DND-41 (cell line): ENCODE measurements at regions not wholly inside any gene's neighbourhood (a gene's known extent, or its start where the extent isn't known, plus 50 kb on each side); places are given as distances from the start of the nearest gene placed in this dataset.

Experiments
- ATAC-seq: fragments of 200-7000 bp; cut with Tn5 transposase; 3 replicates; pipeline ENCODE4 v1.9.1; 2021; ENCODE audit warnings: low read depth; ENCODE audit not compliant: insufficient read depth
- DNase-seq: peaks from one replicate; pipeline ENCODE4 v3.0.0-alpha.2; 2020
- H2AFZ ChIP-seq: 2 replicates; pipeline ENCODE4 v1.6.0; 2012; ENCODE audit warnings: low read depth, low read length
- H3K27ac ChIP-seq: 2 replicates; pipeline ENCODE4 v1.5.1; 2012; ENCODE audit warnings: low read length, inconsistent platforms
- H3K27me3 ChIP-seq: fragments of 200-600 bp; sonication (generic); 2 replicates; pipeline ENCODE4 v1.6.0; 2012; ENCODE audit warnings: low read length, mild to moderate bottlenecking, inconsistent platforms; ENCODE audit not compliant: insufficient read depth, poor library complexity
- H3K36me3 ChIP-seq: 2 replicates; pipeline ENCODE4 v1.5.1; 2012; ENCODE audit warnings: low read length, inconsistent platforms; ENCODE audit not compliant: insufficient read depth
- H3K4me1 ChIP-seq: 2 replicates; pipeline ENCODE4 v1.5.1; 2012; ENCODE audit warnings: mild to moderate bottlenecking, low read length; ENCODE audit not compliant: insufficient read depth
- H3K4me2 ChIP-seq: 2 replicates; pipeline ENCODE4 v1.6.0; 2012; ENCODE audit warnings: mild to moderate bottlenecking, moderate library complexity, low read length, inconsistent platforms; ENCODE audit not compliant: insufficient read depth
- H3K4me3 ChIP-seq, 2 experiments: fragments of 200-600 bp in 1 of 2; shearing (Covaris generic) in 1 of 2; 2 replicates each; pipeline ENCODE4 v1.5.1; 2012 to 2016; ENCODE audit warnings: inconsistent platforms in 2 of 2, low read length in 2 of 2, mild to moderate bottlenecking in 2 of 2, low read depth in 1 of 2, moderate library complexity in 1 of 2
- H3K79me2 ChIP-seq: 2 replicates; pipeline ENCODE4 v1.6.0; 2012; ENCODE audit warnings: low read length, inconsistent platforms; ENCODE audit not compliant: insufficient read depth
- H3K9ac ChIP-seq: 2 replicates; pipeline ENCODE4 v1.6.0; 2012; ENCODE audit warnings: low read depth, mild to moderate bottlenecking, inconsistent platforms, low read length, moderate library complexity
- H3K9me3 ChIP-seq: 2 replicates; pipeline ENCODE4 v1.5.1; 2012; ENCODE audit warnings: low read length, moderate library complexity, mild to moderate bottlenecking, inconsistent platforms; ENCODE audit not compliant: insufficient read depth, severe bottlenecking
- H4K20me1 ChIP-seq: 2 replicates; pipeline ENCODE4 v1.6.0; 2012; ENCODE audit warnings: low read length; ENCODE audit not compliant: insufficient read depth
- EZH2 ChIP-seq: IDR thresholded peaks from 3 replicates; pipeline ENCODE4 v1.6.1; 2012; ENCODE audit warnings: borderline replicate concordance, low read depth, mild to moderate bottlenecking, moderate library complexity, low read length, inconsistent platforms; ENCODE audit not compliant: severe bottlenecking
- TF ChIP-seq, protein P1 (sequence below): IDR thresholded peaks from 2 replicates; pipeline ENCODE4 v1.5.1; 2012; ENCODE audit warnings: borderline replicate concordance, low read length, moderate library complexity, mild to moderate bottlenecking; ENCODE audit not compliant: poor library complexity, severe bottlenecking; ENCODE audit errors: extremely low read depth

GRCh38 chr2:64352292-64352691 lies 101.7 kb upstream of the LGALSL start:
- DNase-seq, result no peak
- 0 out of 3 replicates have a peak, but pooled peaks have one; percentile 37 for ATAC-seq
- Histone ChIP-seq H3K4me1 (no peaks in the 10 kb centered on the region), H3K27me3 (peaks cover 31% of the 10 kb centered on the region), H3K9ac (no peak overlapping the region), H4K20me1 (no peaks in the 10 kb centered on the region), H3K79me2 (no peaks in the 10 kb centered on the region), H3K27ac (no peak overlapping the region), H3K9me3 (no peaks in the 10 kb centered on the region), H3K4me2 (no peak overlapping the region), H2AFZ (no peak overlapping the region), H3K36me3 (no peaks in the 10 kb centered on the region), H3K4me3 (no peak overlapping the region)
- TF ChIP-seq EZH2, result no peak
- TF ChIP-seq, protein P1, sequence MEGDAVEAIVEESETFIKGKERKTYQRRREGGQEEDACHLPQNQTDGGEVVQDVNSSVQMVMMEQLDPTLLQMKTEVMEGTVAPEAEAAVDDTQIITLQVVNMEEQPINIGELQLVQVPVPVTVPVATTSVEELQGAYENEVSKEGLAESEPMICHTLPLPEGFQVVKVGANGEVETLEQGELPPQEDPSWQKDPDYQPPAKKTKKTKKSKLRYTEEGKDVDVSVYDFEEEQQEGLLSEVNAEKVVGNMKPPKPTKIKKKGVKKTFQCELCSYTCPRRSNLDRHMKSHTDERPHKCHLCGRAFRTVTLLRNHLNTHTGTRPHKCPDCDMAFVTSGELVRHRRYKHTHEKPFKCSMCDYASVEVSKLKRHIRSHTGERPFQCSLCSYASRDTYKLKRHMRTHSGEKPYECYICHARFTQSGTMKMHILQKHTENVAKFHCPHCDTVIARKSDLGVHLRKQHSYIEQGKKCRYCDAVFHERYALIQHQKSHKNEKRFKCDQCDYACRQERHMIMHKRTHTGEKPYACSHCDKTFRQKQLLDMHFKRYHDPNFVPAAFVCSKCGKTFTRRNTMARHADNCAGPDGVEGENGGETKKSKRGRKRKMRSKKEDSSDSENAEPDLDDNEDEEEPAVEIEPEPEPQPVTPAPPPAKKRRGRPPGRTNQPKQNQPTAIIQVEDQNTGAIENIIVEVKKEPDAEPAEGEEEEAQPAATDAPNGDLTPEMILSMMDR, result no peak

DNA sequence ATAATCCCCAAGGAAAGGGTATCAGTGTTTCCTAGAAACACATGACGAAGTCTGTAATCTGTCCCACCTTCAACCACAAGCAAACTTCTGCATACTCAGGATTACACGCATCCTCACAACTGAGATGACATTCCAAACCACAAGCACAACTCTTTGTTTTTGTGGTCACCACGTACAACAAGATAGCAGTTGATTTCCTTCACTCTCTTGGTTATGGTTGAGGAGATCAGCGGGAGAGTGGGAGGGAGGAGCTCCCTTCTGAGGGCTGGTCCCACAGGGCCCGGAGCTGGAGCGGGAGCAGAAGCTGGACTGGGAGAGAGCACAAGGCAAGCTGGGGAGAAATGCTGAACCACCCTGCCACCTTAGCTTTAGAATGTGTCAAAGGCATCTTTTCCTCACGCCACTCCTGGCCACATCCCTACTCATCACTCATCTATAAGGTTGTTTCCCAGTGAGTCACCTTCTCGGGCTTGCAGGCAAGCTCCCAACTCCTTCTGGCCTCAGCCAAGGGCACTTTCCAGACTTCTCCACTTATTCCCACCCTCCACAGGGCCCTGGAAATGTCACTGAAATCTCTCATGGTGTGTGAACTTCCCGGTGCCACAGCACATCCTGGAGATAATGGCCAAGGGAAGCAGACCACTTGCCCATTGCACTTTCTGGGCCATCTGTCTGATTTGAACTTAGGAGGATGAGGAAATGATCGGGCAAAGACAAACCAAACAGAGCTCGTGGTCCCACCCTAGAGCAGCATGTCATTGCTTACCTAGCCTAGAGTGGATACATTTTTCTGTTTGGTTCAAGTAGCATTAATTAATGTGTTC lies 98.9 kb upstream of the LGALSL start:
- ATAC-seq, result no peak
- Histone ChIP-seq H3K36me3 (no peaks in the 10 kb centered on the region), H3K4me1 (no peaks in the 10 kb centered on the region), H3K27me3 (peaks cover 44% of the 10 kb centered on the region), H3K4me2 (no peak overlapping the region), H3K4me3 (no peak overlapping the region), H3K79me2 (no peaks in the 10 kb centered on the region), H3K9me3 (no peaks in the 10 kb centered on the region), H3K27ac (no peak overlapping the region), H3K9ac (no peak overlapping the region), H4K20me1 (no peaks in the 10 kb centered on the region), H2AFZ (no peak overlapping the region)
- no peak for DNase-seq
- TF ChIP-seq EZH2, result no peak
- TF ChIP-seq, protein P1, result no peak

DNA sequence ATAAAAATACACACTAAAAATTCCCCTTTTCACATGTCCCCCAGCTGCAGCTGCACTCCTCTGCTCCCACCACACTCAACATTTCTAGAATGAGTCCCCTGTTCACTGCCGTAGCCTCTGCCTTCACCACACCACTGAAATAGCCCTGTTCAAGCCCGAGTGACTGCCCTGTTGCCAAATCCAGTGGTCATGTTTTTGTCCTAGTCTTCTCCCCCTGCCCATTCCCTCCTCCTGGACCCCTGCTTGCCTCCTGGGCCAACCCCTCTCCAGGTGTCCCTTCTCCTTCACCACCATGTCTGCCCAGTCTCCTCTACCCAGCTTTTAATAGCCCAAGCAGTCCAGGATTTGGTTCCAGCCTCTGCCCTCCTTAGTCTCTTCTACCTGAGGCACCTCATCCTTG lies 97.1 kb upstream of the LGALSL start:
- Histone ChIP-seq H4K20me1 (no peaks in the 10 kb centered on the region), H3K4me3 (no peak overlapping the region), H3K36me3 (no peaks in the 10 kb centered on the region), H3K9me3 (no peaks in the 10 kb centered on the region), H3K27me3 (peaks cover 44% of the 10 kb centered on the region), H2AFZ (no peak overlapping the region), H3K79me2 (no peaks in the 10 kb centered on the region), H3K27ac (no peak overlapping the region), H3K4me2 (no peak overlapping the region), H3K4me1 (no peaks in the 10 kb centered on the region), H3K9ac (no peak overlapping the region)
- DNase-seq (no peak), ATAC-seq (no peak)
- TF ChIP-seq EZH2, result no peak
- TF ChIP-seq, protein P1, result no peak
